VCaP (cell line): ENCODE measurements at regions not wholly inside any gene's neighbourhood (a gene's known extent, or its start where the extent isn't known, plus 50 kb on each side); places are given as distances from the start of the nearest gene placed in this dataset.

ENCODE experiments used
- H3K27ac ChIP-seq: fragments of 450-650 bp; 2 replicates; pipeline ENCODE4 v1.5.1; 2017
- TF ChIP-seq, protein P1 (sequence below): fragments of 450-650 bp; conservative IDR thresholded peaks from 2 replicates; pipeline ENCODE4 v1.5.1; 2017; ENCODE audit warnings: mild to moderate bottlenecking, moderate library complexity

GRCh38 chr5:2891781-2892180 is 140.3 kb upstream of the IRX2 start:
- TF ChIP-seq, protein P1, sequence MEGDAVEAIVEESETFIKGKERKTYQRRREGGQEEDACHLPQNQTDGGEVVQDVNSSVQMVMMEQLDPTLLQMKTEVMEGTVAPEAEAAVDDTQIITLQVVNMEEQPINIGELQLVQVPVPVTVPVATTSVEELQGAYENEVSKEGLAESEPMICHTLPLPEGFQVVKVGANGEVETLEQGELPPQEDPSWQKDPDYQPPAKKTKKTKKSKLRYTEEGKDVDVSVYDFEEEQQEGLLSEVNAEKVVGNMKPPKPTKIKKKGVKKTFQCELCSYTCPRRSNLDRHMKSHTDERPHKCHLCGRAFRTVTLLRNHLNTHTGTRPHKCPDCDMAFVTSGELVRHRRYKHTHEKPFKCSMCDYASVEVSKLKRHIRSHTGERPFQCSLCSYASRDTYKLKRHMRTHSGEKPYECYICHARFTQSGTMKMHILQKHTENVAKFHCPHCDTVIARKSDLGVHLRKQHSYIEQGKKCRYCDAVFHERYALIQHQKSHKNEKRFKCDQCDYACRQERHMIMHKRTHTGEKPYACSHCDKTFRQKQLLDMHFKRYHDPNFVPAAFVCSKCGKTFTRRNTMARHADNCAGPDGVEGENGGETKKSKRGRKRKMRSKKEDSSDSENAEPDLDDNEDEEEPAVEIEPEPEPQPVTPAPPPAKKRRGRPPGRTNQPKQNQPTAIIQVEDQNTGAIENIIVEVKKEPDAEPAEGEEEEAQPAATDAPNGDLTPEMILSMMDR = no peak
- no peak overlapping the region for H3K27ac ChIP-seq

GRCh38 chr5:2890011-2890410 is 138.5 kb upstream of the IRX2 start:
- no peak overlapping the region for H3K27ac ChIP-seq
- TF ChIP-seq, protein P1 = no peak

- TF ChIP-seq, protein P1 = no peak
- no peak overlapping the region for H3K27ac ChIP-seq
Observed at GRCh38 chr5:2888520-2889060, 137.1 kb upstream of the IRX2 start.

- TF ChIP-seq, protein P1 = no peak
- H3K27ac ChIP-seq = no peak overlapping the region
Observed at GRCh38 chr5:2887481-2888348, 136.2 kb upstream of the IRX2 start.

DNA sequence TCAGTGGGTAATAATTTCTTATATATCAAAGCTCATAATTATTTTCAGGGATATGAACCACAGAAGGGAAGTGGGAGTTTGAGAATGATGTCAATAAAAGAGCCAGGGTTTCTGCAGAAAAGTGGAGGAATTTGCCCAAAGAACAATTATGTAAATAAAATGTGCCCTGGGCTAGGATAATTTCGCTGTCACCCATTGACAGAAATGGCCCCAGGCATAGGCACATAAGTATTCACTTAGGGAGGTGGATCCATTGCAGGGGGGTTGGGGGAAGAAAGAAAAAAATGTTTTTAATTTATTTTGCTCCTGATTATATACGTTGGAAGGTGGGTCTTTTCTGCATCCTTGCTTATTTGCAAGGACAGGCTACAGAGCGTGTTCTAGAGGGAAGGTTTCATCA is 135.1 kb upstream of the IRX2 start:
- TF ChIP-seq, protein P1 = no peak

DNA sequence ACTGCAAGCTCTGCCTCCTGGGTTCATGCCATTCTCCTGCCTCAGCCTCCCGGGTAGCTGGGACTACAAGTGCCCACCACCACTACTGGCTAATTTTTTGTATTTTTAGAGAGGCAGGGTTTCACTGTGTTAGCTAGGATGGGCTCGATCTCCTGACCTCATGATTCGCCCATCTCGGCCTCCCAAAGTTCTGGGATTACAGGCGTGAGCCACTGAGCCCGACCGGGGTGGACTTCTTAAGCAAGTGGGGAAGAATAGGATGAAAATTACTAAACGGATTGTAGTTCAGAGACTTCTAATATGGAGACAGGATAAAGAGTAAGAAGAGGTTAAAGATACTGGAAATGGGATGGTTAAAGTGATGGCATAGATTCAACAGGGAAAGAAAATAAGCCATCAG is 132.3 kb upstream of the IRX2 start:
- TF ChIP-seq, protein P1 = no peak
- no peak overlapping the region for H3K27ac ChIP-seq

More for the DNA sequence above, 135.1 kb upstream of the IRX2 start:
- no peak overlapping the region for H3K27ac ChIP-seq

GRCh38 chr5:2879701-2880100 is 128.2 kb upstream of the IRX2 start:
- TF ChIP-seq, protein P1 = no peak
- no peak overlapping the region for H3K27ac ChIP-seq
